ENCODE measurements at regions not wholly inside any gene's neighbourhood (a gene's known extent, or its start where the extent isn't known, plus 50 kb on each side); places are given as distances from the start of the nearest gene placed in this dataset.

DNA sequence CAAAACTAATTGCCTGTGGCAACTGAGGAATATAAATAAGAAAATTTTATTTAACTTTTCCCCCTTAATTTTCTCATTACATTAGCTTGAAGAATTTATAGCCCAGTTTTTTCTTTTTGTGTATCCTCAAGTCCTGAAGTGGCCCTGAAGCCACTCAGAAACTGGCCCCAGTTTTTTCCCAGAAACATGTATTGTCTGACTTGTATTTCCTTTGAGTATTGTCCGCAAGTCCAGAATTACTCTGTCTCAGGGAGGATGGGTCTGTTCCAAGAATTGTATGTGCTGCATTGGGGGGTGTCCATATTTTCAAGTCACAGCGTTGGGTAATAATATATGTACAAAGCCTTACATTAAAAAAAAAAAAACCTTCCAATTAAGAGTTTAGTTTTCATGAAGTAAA lies 149.7 kb upstream of the IL12A start:
- TF ChIP-seq, protein P1, sequence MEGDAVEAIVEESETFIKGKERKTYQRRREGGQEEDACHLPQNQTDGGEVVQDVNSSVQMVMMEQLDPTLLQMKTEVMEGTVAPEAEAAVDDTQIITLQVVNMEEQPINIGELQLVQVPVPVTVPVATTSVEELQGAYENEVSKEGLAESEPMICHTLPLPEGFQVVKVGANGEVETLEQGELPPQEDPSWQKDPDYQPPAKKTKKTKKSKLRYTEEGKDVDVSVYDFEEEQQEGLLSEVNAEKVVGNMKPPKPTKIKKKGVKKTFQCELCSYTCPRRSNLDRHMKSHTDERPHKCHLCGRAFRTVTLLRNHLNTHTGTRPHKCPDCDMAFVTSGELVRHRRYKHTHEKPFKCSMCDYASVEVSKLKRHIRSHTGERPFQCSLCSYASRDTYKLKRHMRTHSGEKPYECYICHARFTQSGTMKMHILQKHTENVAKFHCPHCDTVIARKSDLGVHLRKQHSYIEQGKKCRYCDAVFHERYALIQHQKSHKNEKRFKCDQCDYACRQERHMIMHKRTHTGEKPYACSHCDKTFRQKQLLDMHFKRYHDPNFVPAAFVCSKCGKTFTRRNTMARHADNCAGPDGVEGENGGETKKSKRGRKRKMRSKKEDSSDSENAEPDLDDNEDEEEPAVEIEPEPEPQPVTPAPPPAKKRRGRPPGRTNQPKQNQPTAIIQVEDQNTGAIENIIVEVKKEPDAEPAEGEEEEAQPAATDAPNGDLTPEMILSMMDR (IDR thresholded peaks at IDR 0.05) = no peak
- no peak for TF ChIP-seq EZH2 (IDR thresholded peaks at IDR 0.05)
- no peak for TF ChIP-seq EZH2phosphoT487 (IDR thresholded peaks at IDR 0.05)
